Stimulated activated CD4-positive, alpha-beta T cell treated with anti-CD3 and anti-CD28 coated beads, Interleukin-4, amount 100 ng/mL, for 24 hours (primary cell): ENCODE measurements at regions not wholly inside any gene's neighbourhood (a gene's known extent, or its start where the extent isn't known, plus 50 kb on each side); places are given as distances from the start of the nearest gene placed in this dataset.
"Not testable (repeated sequence)": the region's sequence is repeated elsewhere in the genome, so short reads cannot be mapped to it uniquely, and the experiment has no call there.

Experiments used
- DNase-seq: peaks from one replicate; pipeline ENCODE4 v3.0.0-alpha.2; 2020

DNA sequence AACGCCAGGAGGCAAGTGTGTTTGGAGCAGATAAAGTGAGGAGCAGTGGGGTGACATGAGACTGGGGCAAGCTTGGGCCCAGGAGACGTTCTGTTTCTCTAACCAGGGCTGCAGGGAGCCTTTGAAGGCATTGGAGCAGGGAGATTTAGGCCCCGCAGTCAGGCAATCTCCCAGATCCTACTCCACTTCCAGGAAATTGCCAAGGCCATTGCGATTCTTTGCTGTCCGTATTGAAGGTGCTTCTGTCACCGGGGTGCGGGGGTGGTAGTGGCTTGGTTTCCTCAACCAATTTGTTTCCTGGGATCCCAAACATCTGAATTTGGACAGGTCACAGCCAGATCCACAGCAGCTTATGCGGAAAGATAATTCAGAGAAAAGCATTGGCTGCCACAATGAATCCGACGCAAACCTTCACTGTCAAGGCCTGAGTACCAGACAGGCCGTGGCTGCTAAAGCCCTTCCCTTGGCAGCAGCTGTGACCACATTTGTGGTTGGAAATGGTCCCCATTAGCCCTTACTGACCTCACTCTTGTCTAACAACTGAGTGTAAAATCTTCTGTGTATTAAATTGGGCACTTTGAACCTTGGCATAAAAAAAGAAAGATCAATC lies 385.6 kb downstream of the PTPRU start:
- DNase-seq: no peak

DNA sequence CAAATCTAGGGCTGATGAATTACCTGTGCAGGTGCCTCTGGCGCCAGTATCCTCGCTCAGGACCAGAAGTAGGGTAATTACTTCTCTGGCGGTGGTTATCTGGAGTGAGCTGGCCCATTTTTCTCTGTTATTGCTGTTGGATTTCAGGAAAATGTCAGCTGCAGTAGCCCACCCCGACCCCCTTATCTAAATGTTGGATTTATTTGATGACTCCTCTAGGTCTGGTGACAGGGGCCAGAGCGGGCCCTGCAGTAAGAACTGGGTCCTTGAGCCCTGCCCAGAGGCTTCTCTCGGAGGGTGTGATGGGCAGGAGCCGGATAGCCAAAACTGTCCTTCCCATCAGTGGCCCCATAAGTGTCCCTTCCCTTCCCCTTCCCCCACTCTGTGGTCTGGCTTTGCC lies 384.3 kb downstream of the PTPRU start:
- no peak for DNase-seq

- DNase-seq: no peak
Observed at GRCh38 chr1:29607236-29607635, 370.9 kb downstream of the PTPRU start.

DNA sequence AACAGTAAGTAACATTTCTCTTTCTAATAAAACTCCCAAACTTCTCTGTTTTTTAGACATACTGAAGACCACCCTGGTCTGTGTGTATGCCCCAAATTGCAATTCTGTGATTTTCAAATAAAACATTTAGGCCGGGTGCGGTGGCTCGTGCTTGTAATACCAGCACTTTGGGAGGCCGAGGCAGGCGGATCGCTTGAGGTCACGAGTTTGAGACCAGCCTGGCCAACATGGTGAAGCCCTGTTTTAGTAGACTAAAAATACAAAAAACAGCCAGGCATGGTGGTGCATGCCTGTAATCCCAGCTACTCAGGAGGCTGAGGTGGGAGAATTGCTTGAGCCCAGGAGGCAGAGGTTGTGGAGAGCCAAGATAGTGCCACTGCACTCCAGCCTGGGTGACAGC lies 368.5 kb downstream of the PTPRU start:
- DNase-seq: not testable (repeated sequence)

DNA sequence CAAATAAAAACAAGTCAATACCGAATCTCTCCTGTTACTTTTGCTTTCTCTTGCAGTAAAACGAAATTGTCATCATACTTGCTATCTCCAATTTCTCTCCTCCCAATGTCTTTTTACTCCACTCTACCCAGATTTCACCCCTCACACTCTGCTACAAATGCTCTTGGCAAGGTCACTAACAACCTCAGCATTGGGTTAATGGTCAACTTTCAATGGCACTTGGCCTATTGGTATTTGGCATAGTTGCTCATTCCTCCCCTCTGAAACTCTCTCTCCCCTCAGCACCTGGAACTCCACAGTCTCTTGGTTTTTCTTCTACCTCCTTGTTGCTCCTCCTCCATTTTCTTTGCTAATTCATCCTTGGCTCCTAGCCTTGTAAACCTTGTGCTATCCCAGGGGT lies 367.3 kb downstream of the PTPRU start:
- no peak for DNase-seq

GRCh38 chr1:29602203-29602602 lies 365.9 kb downstream of the PTPRU start:
- DNase-seq: no peak

- DNase-seq: no peak
Observed at GRCh38 chr1:29601021-29601420, 364.7 kb downstream of the PTPRU start.

DNA sequence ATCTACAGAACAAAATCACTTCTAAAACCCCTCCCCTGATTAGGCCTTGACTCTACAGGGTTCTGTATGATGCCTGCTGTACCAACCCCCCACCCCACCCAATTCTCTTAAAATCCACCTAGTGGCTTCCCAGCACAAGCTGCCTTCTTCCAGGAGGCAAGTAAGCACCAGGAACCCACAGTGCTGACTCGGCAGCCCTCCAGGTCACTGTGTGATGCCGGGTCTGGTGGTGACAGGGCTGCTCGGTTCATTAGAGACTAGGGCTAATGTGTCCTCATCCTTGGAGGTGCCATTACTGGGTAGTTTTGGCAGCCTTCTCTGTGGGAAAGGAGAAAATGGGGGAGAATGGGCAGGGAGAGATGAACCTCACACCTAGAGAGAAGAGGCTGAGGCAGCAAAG lies 363.5 kb downstream of the PTPRU start:
- DNase-seq: no peak

GRCh38 chr1:29599071-29599470 lies 362.7 kb downstream of the PTPRU start:
- no peak for DNase-seq

GRCh38 chr1:29597861-29598260 lies 361.5 kb downstream of the PTPRU start:
- no peak for DNase-seq

GRCh38 chr1:29593601-29594382 lies 357.5 kb downstream of the PTPRU start:
- no peak for DNase-seq

- no peak for DNase-seq
Observed at GRCh38 chr1:29592731-29593130, 356.4 kb downstream of the PTPRU start.

DNA sequence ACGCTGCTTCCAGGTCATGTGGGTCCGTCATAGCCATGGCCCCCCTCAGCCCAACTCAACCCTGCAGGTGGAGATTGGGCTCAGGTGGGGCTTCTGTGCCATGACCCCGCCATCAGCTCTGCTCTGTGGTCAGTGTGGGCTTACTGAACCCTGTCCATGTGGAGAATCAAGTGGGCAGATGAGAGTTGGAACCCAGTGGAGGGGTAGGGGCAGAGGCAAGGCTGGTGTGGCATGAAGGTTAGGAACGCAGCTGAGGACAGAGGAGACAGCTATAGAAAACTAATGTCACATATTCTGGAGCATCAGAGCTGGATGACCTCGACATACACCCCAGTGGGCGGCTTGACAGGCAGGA lies 355.9 kb downstream of the PTPRU start:
- no peak for DNase-seq

DNA sequence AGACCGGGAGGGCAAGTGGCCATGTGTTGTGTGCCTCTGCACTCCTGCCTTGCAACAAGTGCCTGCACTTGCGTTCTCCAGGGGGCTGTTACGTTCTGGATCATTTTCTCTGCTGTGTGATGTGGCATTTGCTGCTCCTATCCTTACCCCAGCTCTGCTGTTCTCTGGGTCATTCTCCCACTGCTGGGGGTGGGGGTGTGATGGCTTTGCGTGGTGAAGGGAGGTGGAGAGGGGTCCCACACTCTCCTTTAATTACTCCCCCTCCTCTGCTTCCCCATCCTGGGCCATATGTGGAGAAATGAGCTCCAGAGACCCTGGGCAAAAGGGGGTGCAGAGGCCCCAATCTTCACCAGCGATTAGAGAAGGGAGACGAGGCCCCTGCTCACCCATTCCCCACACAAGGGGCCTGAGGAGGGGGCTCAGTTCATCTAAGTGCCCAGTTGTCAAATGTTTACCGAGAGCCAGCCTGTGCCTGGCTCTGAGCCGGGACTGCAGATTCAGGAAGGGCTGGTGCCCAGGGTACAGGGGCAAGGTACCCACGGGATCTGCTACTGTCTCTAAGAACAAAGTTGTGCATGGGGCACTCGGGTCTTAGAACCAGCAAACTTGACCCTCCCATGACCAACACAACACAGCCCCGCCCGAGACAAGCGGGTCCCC lies 355.4 kb downstream of the PTPRU start:
- DNase-seq: no peak

DNA sequence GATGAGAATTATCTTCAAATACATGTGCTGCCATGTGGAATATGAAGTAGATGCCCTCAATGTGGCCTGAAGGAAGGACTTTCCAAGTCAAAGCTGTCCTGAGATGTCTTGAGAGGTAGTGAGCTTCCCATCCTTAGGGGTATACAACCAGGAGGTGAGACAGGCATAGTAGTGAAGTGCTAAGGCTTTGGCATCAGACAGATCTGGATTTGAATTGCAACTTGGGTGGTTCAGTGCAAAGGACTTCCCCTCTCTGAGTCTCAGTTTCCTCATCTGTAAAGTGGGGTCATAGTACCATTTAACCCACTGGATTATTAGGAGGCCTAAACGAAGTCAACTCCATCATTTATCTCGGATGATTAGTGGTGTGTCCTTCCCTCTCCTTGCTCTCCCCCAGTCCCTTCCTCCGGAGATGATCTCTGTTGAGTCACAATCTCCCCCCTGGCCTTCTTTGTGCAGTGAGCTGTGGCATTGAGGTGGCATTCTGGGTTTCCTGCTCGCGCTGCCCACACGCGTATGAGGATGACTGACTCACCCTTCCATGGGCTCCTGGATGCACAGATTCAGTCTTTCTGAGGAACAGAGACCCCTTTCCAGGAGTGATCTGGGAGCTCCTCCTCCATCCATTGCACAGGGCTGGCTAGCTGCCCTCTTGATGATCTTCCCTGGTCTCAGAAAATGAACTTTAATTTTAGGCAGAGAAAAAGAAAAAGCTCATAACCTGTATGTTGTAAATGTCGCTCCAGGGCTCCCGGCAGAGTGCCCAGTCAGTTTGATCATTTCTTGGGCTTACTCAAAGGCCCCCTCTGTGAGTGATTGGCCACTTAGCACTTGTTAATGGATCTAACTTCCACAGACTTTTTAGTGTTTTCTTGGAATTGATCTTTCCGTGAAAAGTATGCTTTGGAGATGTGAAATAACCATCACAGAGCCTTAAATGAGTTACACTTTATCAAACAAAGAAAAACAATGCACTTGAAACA lies 354.6 kb downstream of the PTPRU start:
- no peak for DNase-seq

GRCh38 chr1:29589716-29590115 lies 353.4 kb downstream of the PTPRU start:
- not testable (repeated sequence) for DNase-seq

DNA sequence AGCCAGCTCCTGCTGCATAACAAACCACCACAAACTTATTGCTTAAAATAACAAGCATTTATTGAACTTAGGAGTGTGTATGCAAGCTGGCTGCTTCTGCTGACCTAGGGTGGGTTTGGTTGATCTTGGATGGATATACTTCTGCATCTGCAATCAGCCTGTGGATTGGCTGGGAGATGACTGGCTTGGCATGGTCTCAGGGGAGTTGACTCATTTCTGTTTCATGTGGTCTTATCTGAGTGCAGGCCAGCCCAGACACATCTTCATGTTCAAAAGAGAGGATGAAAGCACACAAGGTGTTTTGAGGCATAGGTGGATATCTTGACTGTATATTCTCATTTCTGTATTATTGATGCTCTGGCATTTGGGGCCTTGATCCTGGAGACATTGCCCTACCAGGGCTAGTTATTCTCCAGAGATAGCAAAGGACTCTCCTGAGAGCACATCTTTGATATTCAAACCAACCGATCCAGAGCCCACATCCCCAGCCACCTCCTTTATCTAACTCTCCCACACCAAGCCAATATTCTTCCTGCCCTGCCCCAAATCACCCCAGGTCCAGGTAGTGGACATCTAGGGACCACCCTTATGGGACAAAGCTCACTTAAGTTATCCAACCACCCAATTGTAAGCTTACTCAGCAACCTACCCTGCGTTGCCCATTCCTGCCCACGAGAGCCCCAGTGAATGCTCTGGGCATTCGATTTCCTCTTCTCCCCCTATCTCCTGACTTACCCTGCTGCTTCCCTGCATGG lies 350.8 kb downstream of the PTPRU start:
- no peak for DNase-seq

- no peak for DNase-seq
Observed at GRCh38 chr1:29586215-29586614, 349.9 kb downstream of the PTPRU start.

- no peak for DNase-seq
Observed at GRCh38 chr1:29585656-29586055, 349.3 kb downstream of the PTPRU start.

GRCh38 chr1:29585201-29585600 lies 348.9 kb downstream of the PTPRU start:
- DNase-seq: no peak

GRCh38 chr1:29584776-29585175 lies 348.5 kb downstream of the PTPRU start:
- no peak for DNase-seq

GRCh38 chr1:29584362-29584761 lies 348.0 kb downstream of the PTPRU start:
- no peak for DNase-seq
